ENCODE measurements at regions not wholly inside any gene's neighbourhood (a gene's known extent, or its start where the extent isn't known, plus 50 kb on each side); places are given as distances from the start of the nearest gene placed in this dataset.

DNA sequence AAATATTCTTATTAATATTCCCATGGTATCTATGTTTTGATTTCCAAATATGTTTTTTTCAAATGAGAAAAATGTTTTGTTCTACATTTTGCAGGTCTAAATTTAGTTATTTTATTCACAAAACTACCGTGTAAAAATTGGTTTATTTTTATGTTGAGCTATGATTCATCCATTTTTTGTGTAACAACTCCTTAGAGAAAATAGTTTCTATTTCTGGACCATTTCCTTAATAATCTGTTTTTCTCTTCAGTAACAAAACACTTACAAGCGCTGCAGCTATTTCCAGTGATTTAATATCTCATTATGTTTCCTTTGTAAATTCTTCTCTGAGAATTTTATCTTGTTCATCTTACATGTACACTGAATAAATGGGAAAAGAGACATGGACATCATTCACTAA, 550.7 kb upstream of the SLITRK5 start:
- TF ChIP-seq FOXM1 (IDR thresholded peaks at IDR 0.05; ENCODE audit: borderline replicate concordance, low read depth) (no peak), EP300 (IDR thresholded peaks at IDR 0.05; ENCODE audit: borderline replicate concordance) (no peak), NFIC (IDR thresholded peaks at IDR 0.05) (no peak), ZBTB7A (IDR thresholded peaks at IDR 0.05; ENCODE audit: low read depth) (no peak), YY1 (IDR thresholded peaks at IDR 0.05; ENCODE audit: low read depth) (no peak), TAF1 (IDR thresholded peaks at IDR 0.05; ENCODE audit: low read depth) (no peak), TCF12 (IDR thresholded peaks at IDR 0.05; ENCODE audit: low read depth) (no peak), CEBPB (IDR thresholded peaks at IDR 0.05) (no peak), RAD21 (IDR thresholded peaks at IDR 0.05; ENCODE audit: low read depth) (no peak), TEAD4 (IDR thresholded peaks at IDR 0.05) (no peak)
- TF ChIP-seq, protein P1, sequence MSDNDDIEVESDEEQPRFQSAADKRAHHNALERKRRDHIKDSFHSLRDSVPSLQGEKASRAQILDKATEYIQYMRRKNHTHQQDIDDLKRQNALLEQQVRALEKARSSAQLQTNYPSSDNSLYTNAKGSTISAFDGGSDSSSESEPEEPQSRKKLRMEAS (IDR thresholded peaks at IDR 0.05), result no peak
- TF ChIP-seq, protein P2, sequence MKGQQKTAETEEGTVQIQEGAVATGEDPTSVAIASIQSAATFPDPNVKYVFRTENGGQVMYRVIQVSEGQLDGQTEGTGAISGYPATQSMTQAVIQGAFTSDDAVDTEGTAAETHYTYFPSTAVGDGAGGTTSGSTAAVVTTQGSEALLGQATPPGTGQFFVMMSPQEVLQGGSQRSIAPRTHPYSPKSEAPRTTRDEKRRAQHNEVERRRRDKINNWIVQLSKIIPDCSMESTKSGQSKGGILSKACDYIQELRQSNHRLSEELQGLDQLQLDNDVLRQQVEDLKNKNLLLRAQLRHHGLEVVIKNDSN (IDR thresholded peaks at IDR 0.05), result no peak
- TF ChIP-seq, protein P3, sequence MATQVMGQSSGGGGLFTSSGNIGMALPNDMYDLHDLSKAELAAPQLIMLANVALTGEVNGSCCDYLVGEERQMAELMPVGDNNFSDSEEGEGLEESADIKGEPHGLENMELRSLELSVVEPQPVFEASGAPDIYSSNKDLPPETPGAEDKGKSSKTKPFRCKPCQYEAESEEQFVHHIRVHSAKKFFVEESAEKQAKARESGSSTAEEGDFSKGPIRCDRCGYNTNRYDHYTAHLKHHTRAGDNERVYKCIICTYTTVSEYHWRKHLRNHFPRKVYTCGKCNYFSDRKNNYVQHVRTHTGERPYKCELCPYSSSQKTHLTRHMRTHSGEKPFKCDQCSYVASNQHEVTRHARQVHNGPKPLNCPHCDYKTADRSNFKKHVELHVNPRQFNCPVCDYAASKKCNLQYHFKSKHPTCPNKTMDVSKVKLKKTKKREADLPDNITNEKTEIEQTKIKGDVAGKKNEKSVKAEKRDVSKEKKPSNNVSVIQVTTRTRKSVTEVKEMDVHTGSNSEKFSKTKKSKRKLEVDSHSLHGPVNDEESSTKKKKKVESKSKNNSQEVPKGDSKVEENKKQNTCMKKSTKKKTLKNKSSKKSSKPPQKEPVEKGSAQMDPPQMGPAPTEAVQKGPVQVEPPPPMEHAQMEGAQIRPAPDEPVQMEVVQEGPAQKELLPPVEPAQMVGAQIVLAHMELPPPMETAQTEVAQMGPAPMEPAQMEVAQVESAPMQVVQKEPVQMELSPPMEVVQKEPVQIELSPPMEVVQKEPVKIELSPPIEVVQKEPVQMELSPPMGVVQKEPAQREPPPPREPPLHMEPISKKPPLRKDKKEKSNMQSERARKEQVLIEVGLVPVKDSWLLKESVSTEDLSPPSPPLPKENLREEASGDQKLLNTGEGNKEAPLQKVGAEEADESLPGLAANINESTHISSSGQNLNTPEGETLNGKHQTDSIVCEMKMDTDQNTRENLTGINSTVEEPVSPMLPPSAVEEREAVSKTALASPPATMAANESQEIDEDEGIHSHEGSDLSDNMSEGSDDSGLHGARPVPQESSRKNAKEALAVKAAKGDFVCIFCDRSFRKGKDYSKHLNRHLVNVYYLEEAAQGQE (IDR thresholded peaks at IDR 0.05; ENCODE audit: low read depth), result no peak

Measured in Ishikawa (cell line).